Fibroblast of skin of right quadriceps (primary cell): ENCODE measurements at regions not wholly inside any gene's neighbourhood (a gene's known extent, or its start where the extent isn't known, plus 50 kb on each side); places are given as distances from the start of the nearest gene placed in this dataset.

Experiments
- DNase-seq: peaks from one replicate; pipeline ENCODE4 v3.0.0-alpha.2; 2013

GRCh38 chr7:42756841-42757240 is 155.0 kb downstream of the C7orf25 start:
- DNase-seq = no peak

GRCh38 chr7:42753811-42754363 is 158.0 kb downstream of the C7orf25 start:
- no peak for DNase-seq

- no peak for DNase-seq
These were observed 158.5 kb downstream of the C7orf25 start for GRCh38 chr7:42753367-42753766.

- no peak for DNase-seq
These were observed 161.7 kb downstream of the C7orf25 start for GRCh38 chr7:42750172-42750571.

- peak; percentile 42 for DNase-seq
These were observed 164.8 kb downstream of the C7orf25 start for GRCh38 chr7:42747044-42747443.

- no peak for DNase-seq
These were observed 165.7 kb downstream of the C7orf25 start for GRCh38 chr7:42746214-42746613.

- no peak for DNase-seq
These were observed 166.4 kb downstream of the C7orf25 start for GRCh38 chr7:42745357-42746059.

- no peak for DNase-seq
These were observed 167.1 kb downstream of the C7orf25 start for GRCh38 chr7:42744746-42745145.

- DNase-seq = no peak
These were observed 168.6 kb downstream of the C7orf25 start for GRCh38 chr7:42743077-42743858.

- no peak for DNase-seq
These were observed 169.6 kb downstream of the C7orf25 start for GRCh38 chr7:42742318-42742717.

GRCh38 chr7:42740408-42740807 is 171.5 kb downstream of the C7orf25 start:
- peak; percentile 51 for DNase-seq

GRCh38 chr7:42739638-42740037 is 172.2 kb downstream of the C7orf25 start:
- DNase-seq = no peak

- DNase-seq = no peak
These were observed 174.9 kb downstream of the C7orf25 start for GRCh38 chr7:42736931-42737330.

- DNase-seq = peak; percentile 34
These were observed 176.8 kb downstream of the C7orf25 start for GRCh38 chr7:42735081-42735480.

GRCh38 chr7:42734568-42734967 is 177.3 kb downstream of the C7orf25 start:
- DNase-seq = peak; percentile 50

GRCh38 chr7:42733040-42733439 is 178.8 kb downstream of the C7orf25 start:
- DNase-seq = no peak

- peak; percentile 33 for DNase-seq
These were observed 181.3 kb downstream of the C7orf25 start for GRCh38 chr7:42730586-42730985.

GRCh38 chr7:42729053-42729765 is 182.7 kb downstream of the C7orf25 start:
- no peak for DNase-seq

- DNase-seq = no peak
These were observed 184.4 kb downstream of the C7orf25 start for GRCh38 chr7:42727451-42727850.

GRCh38 chr7:42726066-42726785 is 185.6 kb downstream of the C7orf25 start:
- DNase-seq = peak; percentile 87

GRCh38 chr7:42722716-42723115 is 189.2 kb downstream of the C7orf25 start:
- no peak for DNase-seq

GRCh38 chr7:42722198-42722597 is 189.7 kb downstream of the C7orf25 start:
- DNase-seq = no peak
